HCEC 1CT (cell line): ENCODE measurements at regions not wholly inside any gene's neighbourhood (a gene's known extent, or its start where the extent isn't known, plus 50 kb on each side); places are given as distances from the start of the nearest gene placed in this dataset.
"Not testable (repeated sequence)": the region's sequence is repeated elsewhere in the genome, so short reads cannot be mapped to it uniquely, and the experiment has no call there.

Experiments used
- DNase-seq: peaks from one replicate; pipeline ENCODE4 v3.0.0-alpha.2; 2017

GRCh38 chr3:144859161-144859560, 887.5 kb downstream of the DIPK2A start:
- no peak for DNase-seq

- DNase-seq: no peak
Observed at GRCh38 chr3:144864646-144865045, 893.0 kb downstream of the DIPK2A start.

GRCh38 chr3:144865948-144866347, 894.3 kb downstream of the DIPK2A start:
- DNase-seq: no peak

- peak; percentile 37 for DNase-seq
Observed at GRCh38 chr3:144866476-144866875, 894.9 kb downstream of the DIPK2A start.

- no peak for DNase-seq
Observed at GRCh38 chr3:144868506-144868905, 896.9 kb downstream of the DIPK2A start.

- no peak for DNase-seq
Observed at GRCh38 chr3:144873066-144873465, 901.4 kb downstream of the DIPK2A start.

- DNase-seq: no peak
Observed at GRCh38 chr3:144875211-144875610, 903.6 kb downstream of the DIPK2A start.

GRCh38 chr3:144877356-144877755, 905.7 kb downstream of the DIPK2A start:
- DNase-seq: no peak

GRCh38 chr3:144879701-144880100, 908.1 kb downstream of the DIPK2A start:
- DNase-seq: no peak

GRCh38 chr3:144893980-144894379, 922.4 kb downstream of the DIPK2A start:
- DNase-seq: no peak

GRCh38 chr3:144894576-144894975, 923.0 kb downstream of the DIPK2A start:
- no peak for DNase-seq

- DNase-seq: peak; percentile 7
Observed at GRCh38 chr3:144900366-144900765, 928.7 kb downstream of the DIPK2A start.

GRCh38 chr3:144907581-144907980, 936.0 kb downstream of the DIPK2A start:
- not testable (repeated sequence) for DNase-seq

- no peak for DNase-seq
Observed at GRCh38 chr3:144912968-144913367, 941.3 kb downstream of the DIPK2A start.

- DNase-seq: no peak
Observed at GRCh38 chr3:144915202-144915601, 943.6 kb downstream of the DIPK2A start.

- no peak for DNase-seq
Observed at GRCh38 chr3:144921710-144922109, 950.1 kb downstream of the DIPK2A start.

GRCh38 chr3:144923046-144923775, 951.6 kb downstream of the DIPK2A start:
- DNase-seq: no peak

GRCh38 chr3:144930431-144930830, 958.8 kb downstream of the DIPK2A start:
- no peak for DNase-seq

- no peak for DNase-seq
Observed at GRCh38 chr3:144931590-144931989, 960.0 kb downstream of the DIPK2A start.

GRCh38 chr3:144942093-144942837, 970.6 kb downstream of the DIPK2A start:
- peak; percentile 1 for DNase-seq

GRCh38 chr3:144942838-144943197, 971.2 kb downstream of the DIPK2A start:
- DNase-seq: no peak

- no peak for DNase-seq
Observed at GRCh38 chr3:144947895-144948294, 976.3 kb downstream of the DIPK2A start.

- no peak for DNase-seq
Observed at GRCh38 chr3:144948711-144949110, 977.1 kb downstream of the DIPK2A start.

GRCh38 chr3:144953959-144954358, 982.3 kb downstream of the DIPK2A start:
- no peak for DNase-seq
